H1 (cell line): ENCODE measurements at regions not wholly inside any gene's neighbourhood (a gene's known extent, or its start where the extent isn't known, plus 50 kb on each side); places are given as distances from the start of the nearest gene placed in this dataset.
A peak's percentile ranks its signal among the peaks of the same experiment; 100 is the strongest.

ENCODE experiments used
- CTCF ChIA-PET: fragments of 300-600 bp; sonication (Branson Sonifier 250); formaldehyde crosslinking; loops from one replicate; lab custom pipeline; 2021; ENCODE audit not compliant: partially characterized antibody; lab: Charles Lee
- POLR2A ChIA-PET: fragments of 300-600 bp; sonication (Branson Sonifier 250); formaldehyde crosslinking; loops from one replicate; lab custom pipeline; 2021; ENCODE audit warnings: inconsistent platforms; ENCODE audit not compliant: partially characterized antibody; lab: Charles Lee
- DNase-seq, 2 experiments: peaks; one replicate each; pipeline versions ENCODE4 v3.0.0 to v3.0.0-alpha.2; 2010 to 2022; ENCODE audit warnings: low spot score in 2 of 2, low read depth in 1 of 2, mixed read lengths in 1 of 2
- FAIRE-seq: peaks from 2 replicates; lab custom pipeline; 2011; peaks lifted over from hg19 to GRCh38; lab: Jason Lieb, UNC
- H2AFZ ChIP-seq: 2 replicates; pipeline ENCODE4 v1.8.1; 2012; ENCODE audit warnings: low read length, inconsistent platforms
- H2AK5ac ChIP-seq: 2 replicates; pipeline ENCODE4 v1.6.1; 2013; ENCODE audit warnings: low read depth, low read length
- H2BK120ac ChIP-seq: replicated peaks from 2 replicates; pipeline ENCODE3; 2013; ENCODE audit warnings: low read depth, low read length, inconsistent platforms
- H2BK12ac ChIP-seq: 2 replicates; pipeline ENCODE4 v1.6.1; 2013; ENCODE audit warnings: low read depth, low read length
- H2BK15ac ChIP-seq: 2 replicates; pipeline ENCODE4 v1.6.1; 2013; ENCODE audit warnings: low read length
- H2BK20ac ChIP-seq: 2 replicates; pipeline ENCODE4 v1.6.1; 2013; ENCODE audit warnings: low read length
- H2BK5ac ChIP-seq: 2 replicates; pipeline ENCODE4 v1.6.1; 2013; ENCODE audit warnings: low read depth, low read length
- H3K14ac ChIP-seq: 2 replicates; pipeline ENCODE4 v1.6.1; 2013; ENCODE audit warnings: inconsistent platforms; ENCODE audit not compliant: insufficient read length
- H3K18ac ChIP-seq: 2 replicates; pipeline ENCODE4 v1.6.1; 2013; ENCODE audit warnings: low read length; ENCODE audit errors: extremely low read depth
- H3K23ac ChIP-seq: 2 replicates; pipeline ENCODE4 v1.6.1; 2013; ENCODE audit warnings: inconsistent platforms; ENCODE audit not compliant: insufficient read length
- H3K23me2 ChIP-seq: 2 replicates; pipeline ENCODE4 v1.6.1; 2013; ENCODE audit warnings: low read depth, low read length
- H3K27ac ChIP-seq: 2 replicates; pipeline ENCODE4 v1.6.1; 2011; ENCODE audit warnings: low read depth, low read length, inconsistent platforms
- H3K27me3 ChIP-seq, 4 experiments: replicated peaks in 1 of 4; 1 replicate in 1 of 4; 2 replicates in 3 of 4; pipeline versions ENCODE4 v1.6.1 to v1.8.1; 2011 to 2013; ENCODE audit warnings: low read length in 3 of 4, mild to moderate bottlenecking in 3 of 4, inconsistent platforms in 2 of 4, mixed read lengths in 2 of 4, moderate library complexity in 1 of 4; ENCODE audit not compliant: control insufficient read depth in 3 of 4, insufficient read depth in 3 of 4; ENCODE audit errors: extremely low read depth in 1 of 4
- H3K36me3 ChIP-seq, 4 experiments: 2 replicates each; pipeline versions ENCODE4 v1.6.1 to v1.8.1; 2011 to 2013; ENCODE audit warnings: mild to moderate bottlenecking in 4 of 4, low read length in 3 of 4, moderate library complexity in 2 of 4, control low read depth in 1 of 4, inconsistent platforms in 1 of 4; ENCODE audit not compliant: insufficient read depth in 4 of 4, control insufficient read depth in 2 of 4
- H3K4ac ChIP-seq: replicated peaks from 2 replicates; pipeline ENCODE3; 2013; ENCODE audit warnings: low read length, low read depth, mixed read lengths, inconsistent platforms; ENCODE audit not compliant: insufficient read length
- H3K4me1 ChIP-seq, 4 experiments: replicated peaks in 1 of 4; 1 replicate in 1 of 4; 2 replicates in 3 of 4; pipeline versions ENCODE4 v1.6.1 to v1.8.1; 2011 to 2013; ENCODE audit warnings: low read length in 3 of 4, inconsistent platforms in 2 of 4, mixed read lengths in 1 of 4; ENCODE audit not compliant: insufficient read depth in 4 of 4, control insufficient read depth in 3 of 4
- H3K4me2 ChIP-seq, 2 experiments: 2 replicates each; pipeline versions ENCODE4 v1.6.1 to v1.8.1; 2011 to 2013; ENCODE audit warnings: low read depth in 2 of 2, low read length in 2 of 2, control low read depth in 1 of 2, inconsistent platforms in 1 of 2, mild to moderate bottlenecking in 1 of 2; ENCODE audit not compliant: insufficient read depth in 1 of 2
- H3K4me3 ChIP-seq, 4 experiments: fragments of 200-600, 300-600 bp in 1 of 4; sonication (generic), shearing (Covaris generic), sonication (Bioruptor Twin) in 1 of 4; 2 replicates each; pipeline versions ENCODE4 v1.5.1 to v1.8.1; 2011 to 2016; ENCODE audit warnings: low read length in 4 of 4, low read depth in 3 of 4, control low read depth in 2 of 4, inconsistent platforms in 2 of 4, mild to moderate bottlenecking in 2 of 4, mixed read lengths in 1 of 4, moderate library complexity in 1 of 4; ENCODE audit not compliant: insufficient read depth in 2 of 4; ENCODE audit errors: extremely low read depth in 1 of 4
- H3K56ac ChIP-seq: replicated peaks from 2 replicates; pipeline ENCODE3; 2013; ENCODE audit warnings: low read depth, mild to moderate bottlenecking, mixed read lengths, low read length, inconsistent platforms; ENCODE audit not compliant: insufficient read length
- H3K79me1 ChIP-seq: 2 replicates; pipeline ENCODE4 v1.6.1; 2013; ENCODE audit warnings: low read depth, low read length, control low read depth
- H3K79me2 ChIP-seq, 2 experiments: 2 replicates each; pipeline versions ENCODE4 v1.6.1 to v1.8.1; 2012 to 2013; ENCODE audit warnings: low read length in 2 of 2, mild to moderate bottlenecking in 2 of 2, inconsistent platforms in 1 of 2; ENCODE audit not compliant: insufficient read depth in 2 of 2, control insufficient read depth in 1 of 2
- H3K9ac ChIP-seq, 4 experiments: replicated peaks in 1 of 4; 1 replicate in 1 of 4; 2 replicates in 3 of 4; pipeline versions ENCODE4 v1.6.1 to v1.8.1; 2011 to 2013; ENCODE audit warnings: low read depth in 3 of 4, low read length in 3 of 4, control low read depth in 2 of 4, mild to moderate bottlenecking in 2 of 4, moderate library complexity in 2 of 4, inconsistent platforms in 1 of 4; ENCODE audit errors: extremely low read depth in 1 of 4
- H3K9me3 ChIP-seq, 2 experiments: 2 replicates each; pipeline versions ENCODE4 v1.6.1 to v1.8.1; 2012 to 2013; ENCODE audit warnings: mild to moderate bottlenecking in 2 of 2, moderate library complexity in 2 of 2, control low read depth in 1 of 2, inconsistent platforms in 1 of 2, low read depth in 1 of 2, low read length in 1 of 2, mixed read lengths in 1 of 2; ENCODE audit not compliant: insufficient read depth in 2 of 2
- H4K20me1 ChIP-seq, 2 experiments: replicated peaks in 1 of 2; 2 replicates each; pipeline versions ENCODE3 to v1.8.1; 2011 to 2013; ENCODE audit warnings: inconsistent platforms in 2 of 2, low read length in 2 of 2, mild to moderate bottlenecking in 1 of 2; ENCODE audit not compliant: insufficient read depth in 2 of 2, control insufficient read depth in 1 of 2
- H4K5ac ChIP-seq: 2 replicates; pipeline ENCODE4 v1.6.1; 2013; ENCODE audit warnings: low read length, low read depth, mixed read lengths, inconsistent platforms; ENCODE audit not compliant: insufficient read length
- H4K8ac ChIP-seq: 2 replicates; pipeline ENCODE4 v1.8.0; 2013; ENCODE audit warnings: mild to moderate bottlenecking, moderate library complexity, low read length, inconsistent platforms; ENCODE audit not compliant: insufficient read depth; ENCODE audit errors: extremely low read depth
- H4K91ac ChIP-seq: replicated peaks from 2 replicates; pipeline ENCODE3; 2013; ENCODE audit warnings: low read length, mixed read lengths, inconsistent platforms; ENCODE audit not compliant: insufficient read length
- EZH2 ChIP-seq: fragments of 200-600 bp; sonication (generic); IDR thresholded peaks from 2 replicates; pipeline ENCODE4 v1.7.1; 2012; ENCODE audit warnings: low read depth, mild to moderate bottlenecking, moderate library complexity, low read length, inconsistent platforms; ENCODE audit not compliant: severe bottlenecking
- WGBS, 2 experiments: shearing (Covaris generic) in 1 of 2; methylation state at CpG; one replicate each; pipeline versions ENCODE4 v1.1.6 to v1.1.7; 2013 to 2015; ENCODE audit warnings: low lambda C conversion rate in 2 of 2, mixed read lengths in 2 of 2, inconsistent platforms in 1 of 2, low coverage in 1 of 2, missing lambda C conversion rate in 1 of 2; ENCODE audit not compliant: insufficient replicate concordance in 2 of 2, insufficient coverage in 1 of 2, insufficient read length in 1 of 2; ENCODE audit errors: extremely low coverage in 1 of 2, missing lambda C conversion rate in 1 of 2; 5-methylcytosine and 5-hydroxymethylcytosine counted together

GRCh38 chr15:31792611-31793199 lies 237.6 kb upstream of the CHRNA7 start:
- H2AK5ac ChIP-seq = no peak overlapping the region
- H3K4me3 ChIP-seq = no peak overlapping the region
- 0 out of 2 replicates have a peak overlapping the region, but pooled peaks have one; percentile 5 for H2BK5ac ChIP-seq
- no peak overlapping the region for H2BK120ac ChIP-seq
- H3K79me2 ChIP-seq = no peaks in the 10 kb centered on the region
- WGBS, 2 experiments = 90% methylated on average over 9 of the region's 9 CpGs; no CpG with 5 or more reads in 1 of the 2 experiments
- no peak overlapping the region for H3K4me2 ChIP-seq
- no peak overlapping the region; a peak in 1 of 7 replicates for H3K9ac ChIP-seq
- no peaks in the 10 kb centered on the region for H3K36me3 ChIP-seq
- no peak overlapping the region for H4K5ac ChIP-seq
- FAIRE-seq (no peak), DNase-seq (no peak)
- no peaks in the 10 kb centered on the region for H3K79me1 ChIP-seq
- no peaks in the 10 kb centered on the region for H3K27me3 ChIP-seq
- no peak overlapping the region for H3K4ac ChIP-seq
- H3K18ac ChIP-seq = no peak overlapping the region
- CTCF ChIA-PET = no interaction called here
- no peak overlapping the region for H3K14ac ChIP-seq
- no peaks in the 10 kb centered on the region for H3K9me3 ChIP-seq
- H3K4me1 ChIP-seq = peaks cover 0 to 3% (median 0%) of the 10 kb centered on the region in 4 experiments; a peak in 1 of 7 replicates
- no peak overlapping the region for H2BK12ac ChIP-seq
- no peak overlapping the region for H4K91ac ChIP-seq
- no peak overlapping the region for H2AFZ ChIP-seq
- H2BK15ac ChIP-seq = no peak overlapping the region
- POLR2A ChIA-PET = no interaction called here
- no peaks in the 10 kb centered on the region for H4K20me1 ChIP-seq
- no peak overlapping the region for H3K27ac ChIP-seq
- no peak overlapping the region for H3K23ac ChIP-seq
- H3K56ac ChIP-seq = no peak overlapping the region
- no peaks in the 10 kb centered on the region for H3K23me2 ChIP-seq
- H4K8ac ChIP-seq = no peak overlapping the region
- H2BK20ac ChIP-seq = no peak overlapping the region
- no peak for TF ChIP-seq EZH2
